HuH-7 (cell line): ENCODE measurements at regions not wholly inside any gene's neighbourhood (a gene's known extent, or its start where the extent isn't known, plus 50 kb on each side); places are given as distances from the start of the nearest gene placed in this dataset.

Experiments
- DNase-seq: peaks from one replicate; pipeline ENCODE4 v3.0.0; 2011; ENCODE audit warnings: low spot score

GRCh38 chr2:21501376-21502027, 377.7 kb downstream of the TDRD15 start:
- no peak for DNase-seq

GRCh38 chr2:21515903-21516302, 392.1 kb downstream of the TDRD15 start:
- no peak for DNase-seq

GRCh38 chr2:21519412-21519811, 395.6 kb downstream of the TDRD15 start:
- no peak for DNase-seq

DNA sequence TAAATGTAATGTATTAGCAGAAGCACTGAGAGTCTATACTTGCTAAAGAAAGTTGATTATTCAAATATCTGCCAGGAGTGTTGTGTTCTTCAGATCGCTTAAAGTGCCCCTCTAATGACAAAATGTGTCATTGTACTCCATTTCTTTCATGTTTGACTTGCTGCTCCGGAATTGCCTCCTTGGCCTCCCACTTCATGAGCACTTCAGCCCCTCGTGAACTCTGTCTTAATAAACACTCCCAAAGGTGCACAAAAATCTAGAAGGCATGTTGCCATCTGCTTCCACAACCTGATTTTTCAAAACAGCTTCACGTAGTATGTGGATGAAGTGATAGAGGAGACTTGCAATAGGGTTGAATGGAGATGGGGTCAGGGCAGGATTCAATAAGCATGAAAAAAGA, 396.1 kb downstream of the TDRD15 start:
- no peak for DNase-seq

DNA sequence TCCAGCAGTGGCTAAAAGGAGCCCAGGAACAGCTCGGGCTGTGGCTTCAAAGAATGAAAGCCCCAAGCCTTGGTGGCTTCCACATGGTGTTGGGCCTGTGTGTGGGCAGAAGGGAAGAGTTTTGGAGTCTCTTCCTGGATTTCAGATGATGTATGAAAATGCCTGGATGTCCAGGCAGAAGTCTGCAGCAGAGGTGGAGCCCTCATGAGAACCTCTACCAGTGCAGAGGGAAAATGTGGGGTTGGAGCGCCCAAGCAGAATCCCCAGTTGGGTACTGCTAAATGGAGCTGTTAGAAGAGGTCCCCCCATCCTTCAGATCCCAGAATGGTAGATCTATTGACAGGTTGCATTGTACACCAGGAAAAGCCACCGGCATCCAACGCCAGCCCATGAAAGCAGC, 412.1 kb downstream of the TDRD15 start:
- no peak for DNase-seq

GRCh38 chr2:21539685-21540084, 415.9 kb downstream of the TDRD15 start:
- DNase-seq: no peak

DNA sequence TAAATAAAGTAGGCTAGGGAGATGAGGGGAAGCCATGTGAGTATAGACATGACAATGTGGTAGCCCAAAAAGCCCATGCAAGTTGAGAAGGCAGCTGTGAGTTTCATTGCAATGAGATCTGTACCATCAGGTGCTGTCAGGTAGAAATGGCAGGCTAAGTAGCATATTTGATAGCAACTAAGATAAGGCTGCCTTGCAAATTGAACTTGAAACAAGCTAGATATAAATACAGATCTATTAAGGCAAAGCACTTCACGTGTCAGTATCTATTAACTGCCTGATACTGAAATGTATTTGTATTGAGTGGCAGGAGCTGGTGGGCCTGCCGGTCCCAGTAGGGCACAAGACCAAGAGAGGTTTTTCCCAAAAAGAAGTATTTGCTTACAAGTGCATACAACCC, 419.9 kb downstream of the TDRD15 start:
- no peak for DNase-seq

GRCh38 chr2:21544392-21544791, 420.6 kb downstream of the TDRD15 start:
- no peak for DNase-seq

- no peak for DNase-seq
These were observed 429.2 kb downstream of the TDRD15 start for GRCh38 chr2:21552981-21553380.

DNA sequence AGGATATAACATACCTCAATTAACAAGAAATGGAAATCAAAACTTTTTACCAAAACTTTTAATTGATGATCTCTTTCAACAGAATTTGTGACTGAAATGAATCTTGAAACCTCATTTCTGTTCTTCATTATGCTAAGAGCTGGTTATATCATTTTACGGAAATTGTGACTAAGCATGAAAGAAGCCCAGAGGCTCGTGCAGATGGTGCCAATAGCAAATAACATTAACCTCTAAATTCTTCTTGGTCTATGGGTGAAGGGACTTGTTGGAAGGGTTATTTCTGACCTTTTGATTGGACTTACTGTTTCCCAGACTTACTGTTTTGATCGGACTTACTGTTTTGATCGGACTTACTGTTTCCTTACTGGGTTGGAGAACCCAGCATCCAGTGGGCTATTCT, 435.6 kb downstream of the TDRD15 start:
- no peak for DNase-seq

DNA sequence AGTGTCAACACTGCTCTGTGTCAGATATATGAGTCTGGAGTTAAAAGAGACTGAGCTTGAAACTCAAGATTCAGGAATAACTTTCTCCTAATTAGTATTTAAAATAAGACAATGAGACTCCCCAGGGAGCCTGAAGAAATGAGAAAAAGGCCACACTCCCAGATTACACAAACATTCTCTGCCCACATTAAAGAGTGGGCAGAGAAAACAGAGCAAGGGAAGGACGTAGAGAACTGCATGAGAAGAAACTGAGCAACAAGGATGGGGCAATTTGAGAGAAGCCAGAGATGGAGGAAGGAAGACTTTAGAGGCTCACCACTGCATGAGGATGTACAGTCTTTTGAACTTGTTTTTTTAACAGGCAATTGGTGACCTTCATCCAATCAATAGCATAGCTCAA, 438.2 kb downstream of the TDRD15 start:
- DNase-seq: no peak

GRCh38 chr2:21567395-21567794, 443.6 kb downstream of the TDRD15 start:
- no peak for DNase-seq

- DNase-seq: no peak
These were observed 447.9 kb downstream of the TDRD15 start for GRCh38 chr2:21571686-21572085.

DNA sequence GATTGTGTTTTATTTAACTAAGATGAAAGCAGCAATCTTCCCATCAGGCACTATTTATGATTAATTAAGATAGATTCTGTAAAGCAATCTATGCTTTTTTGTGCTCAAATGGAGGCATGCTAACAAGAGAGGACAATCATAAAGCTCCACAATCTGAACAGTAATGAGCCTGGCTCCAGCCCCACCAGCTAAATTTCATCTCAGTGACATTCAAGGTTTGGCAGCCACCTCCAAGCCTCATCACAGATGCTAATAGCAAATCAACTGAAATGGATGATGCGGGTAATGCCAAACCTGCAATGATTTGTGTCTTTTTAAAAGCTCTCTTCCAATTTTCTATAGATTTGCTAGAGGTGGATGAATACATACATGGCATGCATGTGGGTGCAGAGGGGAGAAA, 456.6 kb downstream of the TDRD15 start:
- no peak for DNase-seq

DNA sequence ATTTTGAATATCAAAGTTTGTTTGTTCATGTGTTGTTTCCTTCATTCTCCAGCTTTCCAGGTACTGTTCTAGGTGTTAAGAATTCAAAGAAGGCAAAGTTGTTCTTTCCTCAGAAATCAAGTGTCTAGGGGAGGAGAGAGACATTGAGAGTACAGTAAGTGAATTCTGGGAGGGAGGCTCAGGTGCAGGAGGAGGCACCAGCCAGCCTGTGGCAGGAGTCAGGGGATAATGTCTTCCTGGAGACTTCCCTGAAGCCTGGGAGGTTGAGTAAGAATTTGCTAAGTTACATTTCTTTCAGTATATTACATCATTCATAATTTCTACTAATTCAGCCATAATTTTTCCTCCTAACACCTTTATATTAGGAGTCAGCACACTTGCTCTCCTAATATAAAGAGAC, 462.1 kb downstream of the TDRD15 start:
- no peak for DNase-seq

DNA sequence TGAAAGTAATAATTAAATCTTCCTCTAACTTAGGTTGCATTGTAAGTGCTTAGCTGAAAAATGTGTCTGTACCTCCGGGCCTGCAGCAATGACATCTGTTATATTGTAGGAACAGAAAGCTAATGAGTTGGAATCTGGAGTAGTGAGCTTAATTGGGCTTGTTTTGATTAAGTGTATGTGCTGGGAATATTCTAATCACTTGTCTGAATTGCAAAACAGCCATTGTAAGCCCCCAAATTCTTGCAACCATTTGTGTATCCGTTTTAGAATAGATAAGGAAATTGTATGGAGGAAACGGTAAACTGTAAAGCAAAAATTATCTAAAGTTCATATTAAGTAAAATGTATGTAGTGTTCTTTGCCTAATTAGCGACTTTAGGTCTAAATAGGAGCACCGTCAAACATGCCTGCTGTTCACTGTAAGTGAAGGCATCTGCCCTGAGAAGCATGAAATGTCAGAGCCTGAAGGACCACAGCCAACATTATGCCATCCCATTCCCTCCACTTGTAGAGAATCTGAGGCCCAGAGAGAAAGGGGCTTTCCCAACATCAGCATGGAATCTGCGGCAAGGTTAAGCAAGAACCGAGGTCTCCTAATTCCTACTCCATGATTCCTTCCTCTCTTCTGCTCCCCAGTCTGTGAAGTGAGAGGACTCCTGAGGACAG, 466.4 kb downstream of the TDRD15 start:
- no peak for DNase-seq

GRCh38 chr2:21591926-21592325, 468.2 kb downstream of the TDRD15 start:
- no peak for DNase-seq

DNA sequence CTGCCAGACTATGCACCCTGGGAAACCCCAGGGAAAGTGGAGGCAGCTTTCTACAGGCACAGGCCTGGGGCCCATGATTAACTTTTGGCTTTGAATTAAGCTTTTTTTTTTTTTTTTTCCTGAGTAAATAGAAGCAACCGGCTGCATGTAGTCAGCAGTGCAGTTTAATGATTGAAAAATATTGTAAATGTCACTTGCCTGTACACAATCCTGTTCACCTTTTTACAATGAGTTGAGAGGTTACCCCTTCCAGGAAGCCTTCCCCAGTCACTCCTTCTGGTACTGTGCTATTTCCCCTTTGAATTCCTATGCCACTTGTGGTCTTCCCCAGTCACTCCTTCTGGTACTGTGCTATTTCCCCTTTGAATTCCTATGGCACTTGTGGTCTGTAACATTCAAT, 475.6 kb downstream of the TDRD15 start:
- no peak for DNase-seq

GRCh38 chr2:21602789-21603188, 479.0 kb downstream of the TDRD15 start:
- no peak for DNase-seq

DNA sequence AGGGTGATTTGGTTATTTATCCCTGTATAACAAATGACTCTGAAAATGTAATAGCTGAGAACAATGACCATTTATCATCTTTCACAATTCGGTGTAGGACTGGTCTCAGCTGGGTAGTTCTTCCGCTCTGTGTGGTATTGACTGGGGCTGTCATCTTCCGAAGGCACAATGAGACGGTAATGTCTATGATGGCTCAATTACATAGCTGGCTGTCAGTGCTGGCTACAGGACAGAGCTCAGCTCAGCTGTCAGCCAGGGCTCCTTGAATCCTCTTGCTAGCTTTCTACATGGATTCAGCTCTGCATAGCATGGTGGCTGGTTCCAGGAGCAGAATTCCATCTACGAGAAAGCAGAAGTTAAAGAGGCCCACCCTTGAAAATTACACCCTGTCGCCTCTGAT, 483.8 kb downstream of the TDRD15 start:
- DNase-seq: no peak

DNA sequence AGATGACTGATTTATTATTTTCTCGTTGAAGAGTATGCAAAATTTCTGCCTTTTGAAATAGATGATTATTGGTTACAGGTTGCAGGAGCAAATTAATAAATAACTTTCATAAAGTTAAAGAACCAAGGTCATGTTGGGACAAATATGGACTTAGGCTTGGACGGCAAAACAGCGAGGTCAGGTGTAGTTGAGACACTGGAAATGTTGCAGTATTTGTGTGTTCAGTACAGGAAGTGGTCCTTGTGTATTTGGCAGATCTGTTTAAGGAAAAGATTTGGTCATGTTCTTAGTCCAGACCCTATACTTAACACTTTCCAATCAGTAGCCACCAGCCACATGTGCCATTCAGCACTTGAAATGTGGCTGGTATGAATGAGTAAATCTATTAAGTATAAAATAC, 486.5 kb downstream of the TDRD15 start:
- no peak for DNase-seq

DNA sequence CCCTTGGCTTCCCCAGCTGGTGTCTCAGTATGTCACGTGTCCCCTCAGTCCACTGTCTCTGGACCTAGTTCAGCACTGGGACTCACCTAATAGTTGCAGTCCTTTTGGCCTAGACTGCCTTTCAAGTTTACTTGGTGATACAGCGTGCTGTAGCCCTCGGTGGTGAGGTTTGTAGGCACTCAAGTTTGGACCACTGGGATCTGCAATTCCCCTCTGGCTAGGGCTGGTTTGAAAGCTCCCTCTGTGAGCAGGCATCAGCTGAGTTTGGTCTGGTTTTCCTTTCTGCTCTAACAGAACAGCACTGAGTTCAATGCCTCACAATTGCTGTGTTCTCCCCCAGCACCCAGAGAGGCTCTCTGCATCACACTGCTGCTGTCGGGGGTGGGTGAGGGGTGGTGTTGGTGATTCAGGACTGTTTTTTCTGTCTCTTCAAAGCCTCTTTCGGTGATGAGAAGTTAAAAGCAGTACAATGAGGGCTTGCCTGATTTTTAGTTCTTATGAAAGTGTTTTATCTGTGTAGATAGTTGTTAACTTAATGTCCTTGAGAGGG, 494.2 kb downstream of the TDRD15 start:
- no peak for DNase-seq

GRCh38 chr2:21620771-21621170, 497.0 kb downstream of the TDRD15 start:
- DNase-seq: no peak

DNA sequence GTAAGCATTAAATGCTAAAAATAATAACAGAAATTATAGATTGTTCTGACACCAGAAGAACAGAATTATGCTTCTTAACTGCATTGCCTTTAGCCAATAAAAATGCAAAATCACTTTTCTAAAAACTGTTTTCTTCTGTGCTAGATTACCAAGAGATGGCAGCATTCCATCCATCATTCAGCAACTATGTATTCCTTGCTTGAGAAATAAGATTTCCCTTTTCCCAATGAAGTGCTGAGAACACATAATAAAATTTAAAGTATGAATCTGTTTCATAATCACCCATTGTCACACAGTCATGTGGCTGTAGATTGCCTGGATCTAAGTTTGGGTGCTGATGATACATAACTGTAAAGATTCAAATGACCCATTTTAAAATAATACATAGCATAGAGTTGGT, 504.2 kb downstream of the TDRD15 start:
- no peak for DNase-seq
